ENCODE measurements at regions not wholly inside any gene's neighbourhood (a gene's known extent, or its start where the extent isn't known, plus 50 kb on each side); places are given as distances from the start of the nearest gene placed in this dataset.

- no peaks in the 10 kb centered on the region for H3K23me2 ChIP-seq (ENCODE audit: low read depth, low read length)
- FAIRE-seq (no peak), DNase-seq (ENCODE audit: low read depth in 1 of 2, low spot score in 2 of 2) (no peak)
- no peak overlapping the region for H3K4me3 ChIP-seq (ENCODE audit: extremely low read depth in 1 of 4, insufficient read depth in 2 of 4, low read depth in 3 of 4, low read length in 4 of 4)
- ChIA-PET CTCF (ENCODE audit: partially characterized antibody) (no interaction called here), POLR2A (ENCODE audit: partially characterized antibody) (no interaction called here)
- H4K20me1 ChIP-seq (replicated peaks in 1 of 2; ENCODE audit: control insufficient read depth in 1 of 2, insufficient read depth in 2 of 2, low read length in 2 of 2), result no peaks in the 10 kb centered on the region
- H3K27ac ChIP-seq (ENCODE audit: low read depth, low read length), result no peak overlapping the region
- no peaks in the 10 kb centered on the region for H3K4me1 ChIP-seq (replicated peaks in 1 of 4; ENCODE audit: control insufficient read depth in 3 of 4, insufficient read depth in 4 of 4, low read length in 3 of 4)
- H4K91ac ChIP-seq (replicated peaks; ENCODE audit: insufficient read length, low read length), result no peak overlapping the region
- no peak overlapping the region for H3K14ac ChIP-seq (ENCODE audit: insufficient read length)
- no peak overlapping the region for H2BK120ac ChIP-seq (replicated peaks; ENCODE audit: low read depth, low read length)
- no peak overlapping the region for H2AFZ ChIP-seq (ENCODE audit: low read length)
- no peak overlapping the region for H2BK12ac ChIP-seq (ENCODE audit: low read depth, low read length)
- H4K5ac ChIP-seq (ENCODE audit: insufficient read length, low read depth, low read length), result no peak overlapping the region
- no peaks in the 10 kb centered on the region for H3K79me2 ChIP-seq (ENCODE audit: control insufficient read depth in 1 of 2, insufficient read depth in 2 of 2, low read length in 2 of 2)
- no peak overlapping the region for H2BK5ac ChIP-seq (ENCODE audit: low read depth, low read length)
- H3K9ac ChIP-seq (replicated peaks in 1 of 4; ENCODE audit: extremely low read depth in 1 of 4, low read depth in 3 of 4, low read length in 3 of 4), result no peak overlapping the region
- no peak overlapping the region for H2BK15ac ChIP-seq (ENCODE audit: low read length)
- no peaks in the 10 kb centered on the region for H3K79me1 ChIP-seq (ENCODE audit: low read depth, low read length)
- H3K18ac ChIP-seq (ENCODE audit: extremely low read depth, low read length), result no peak overlapping the region
- no peak overlapping the region for H3K56ac ChIP-seq (replicated peaks; ENCODE audit: insufficient read length, low read depth, low read length)
- H3K36me3 ChIP-seq (ENCODE audit: control insufficient read depth in 2 of 4, insufficient read depth in 4 of 4, low read length in 3 of 4), result no peaks in the 10 kb centered on the region
- H3K4me2 ChIP-seq (ENCODE audit: insufficient read depth in 1 of 2, low read depth in 2 of 2, low read length in 2 of 2), result no peak overlapping the region
- no peak overlapping the region for H4K8ac ChIP-seq (ENCODE audit: extremely low read depth, insufficient read depth, low read length)
- H3K27me3 ChIP-seq (replicated peaks in 1 of 4; ENCODE audit: control insufficient read depth in 3 of 4, extremely low read depth in 1 of 4, insufficient read depth in 3 of 4, low read length in 3 of 4), result no peaks in the 10 kb centered on the region
- H2BK20ac ChIP-seq (ENCODE audit: low read length), result no peak overlapping the region
- H3K9me3 ChIP-seq (ENCODE audit: insufficient read depth in 2 of 2, low read depth in 1 of 2, low read length in 1 of 2), result no peaks in the 10 kb centered on the region
- no peak overlapping the region for H3K23ac ChIP-seq (ENCODE audit: insufficient read length)
- WGBS, 2 experiments (ENCODE audit: extremely low coverage in 1 of 2, insufficient coverage in 1 of 2, insufficient read length in 1 of 2, insufficient replicate concordance in 2 of 2, low coverage in 1 of 2, low lambda C conversion rate in 2 of 2, missing lambda C conversion rate in 1 of 2), result 95% methylated on average over 7 of the region's 7 CpGs; no CpG with 5 or more reads in 1 of the 2 experiments
- TF ChIP-seq ATF3 (IDR thresholded peaks at IDR 0.05; ENCODE audit: insufficient read depth, low read depth, low read length) (no peak), NRF1 (IDR thresholded peaks at IDR 0.05; ENCODE audit: low read depth, low read length) (no peak), HDAC2 (IDR thresholded peaks at IDR 0.05; ENCODE audit: borderline replicate concordance in 1 of 2, low read depth in 2 of 2, low read length in 2 of 2) (no peak), TBP (IDR thresholded peaks at IDR 0.05; ENCODE audit: low read depth, low read length) (no peak), EGR1 (IDR thresholded peaks at IDR 0.05; ENCODE audit: borderline replicate concordance, low read depth, low read length) (no peak)
- TF ChIP-seq, protein P1, sequence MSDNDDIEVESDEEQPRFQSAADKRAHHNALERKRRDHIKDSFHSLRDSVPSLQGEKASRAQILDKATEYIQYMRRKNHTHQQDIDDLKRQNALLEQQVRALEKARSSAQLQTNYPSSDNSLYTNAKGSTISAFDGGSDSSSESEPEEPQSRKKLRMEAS (IDR thresholded peaks at IDR 0.05), result no peak
- H3K4ac ChIP-seq (replicated peaks; ENCODE audit: insufficient read length, low read depth, low read length), result no peak overlapping the region
- no peak overlapping the region for H2AK5ac ChIP-seq (ENCODE audit: low read depth, low read length)
Measured at GRCh38 chrX:94908648-94909047, 1234.6 kb downstream of the FAM133A start.

All from H1 (cell line).